ENCODE measurements at regions not wholly inside any gene's neighbourhood (a gene's known extent, or its start where the extent isn't known, plus 50 kb on each side); places are given as distances from the start of the nearest gene placed in this dataset.
"Not testable (repeated sequence)": the region's sequence is repeated elsewhere in the genome, so short reads cannot be mapped to it uniquely, and the experiment has no call there.

GRCh38 chr9:18032636-18033035 is 441.3 kb upstream of the ADAMTSL1 start:
- DNase-seq (ENCODE audit: low read depth in 2 of 2), result no peak

GRCh38 chr9:18036422-18037187 is 437.3 kb upstream of the ADAMTSL1 start:
- no peak for DNase-seq (ENCODE audit: low read depth in 2 of 2)

- no peak for DNase-seq (ENCODE audit: low read depth in 2 of 2)
These were observed 436.0 kb upstream of the ADAMTSL1 start for GRCh38 chr9:18037981-18038380.

GRCh38 chr9:18040327-18040726 is 433.6 kb upstream of the ADAMTSL1 start:
- DNase-seq (ENCODE audit: low read depth in 2 of 2), result no peak

GRCh38 chr9:18043978-18044377 is 430.0 kb upstream of the ADAMTSL1 start:
- no peak for DNase-seq (ENCODE audit: low read depth in 2 of 2)

GRCh38 chr9:18045326-18045725 is 428.6 kb upstream of the ADAMTSL1 start:
- no peak for DNase-seq (ENCODE audit: low read depth in 2 of 2)

GRCh38 chr9:18046068-18046467 is 427.9 kb upstream of the ADAMTSL1 start:
- no peak for DNase-seq (ENCODE audit: low read depth in 2 of 2)

GRCh38 chr9:18051638-18052037 is 422.3 kb upstream of the ADAMTSL1 start:
- DNase-seq (ENCODE audit: low read depth in 2 of 2), result no peak

- no peak for DNase-seq (ENCODE audit: low read depth in 2 of 2)
These were observed 421.9 kb upstream of the ADAMTSL1 start for GRCh38 chr9:18052060-18052459.

GRCh38 chr9:18056269-18056992 is 417.5 kb upstream of the ADAMTSL1 start:
- DNase-seq (ENCODE audit: low read depth in 2 of 2), result no peak

GRCh38 chr9:18056993-18057369 is 417.0 kb upstream of the ADAMTSL1 start:
- no peak for DNase-seq (ENCODE audit: low read depth in 2 of 2)

GRCh38 chr9:18058564-18059442 is 415.1 kb upstream of the ADAMTSL1 start:
- DNase-seq (ENCODE audit: low read depth in 2 of 2), result no peak

GRCh38 chr9:18059447-18059846 is 414.5 kb upstream of the ADAMTSL1 start:
- DNase-seq (ENCODE audit: low read depth in 2 of 2), result no peak

- no peak for DNase-seq (ENCODE audit: low read depth in 2 of 2)
These were observed 413.6 kb upstream of the ADAMTSL1 start for GRCh38 chr9:18060269-18060934.

GRCh38 chr9:18061332-18061731 is 412.6 kb upstream of the ADAMTSL1 start:
- DNase-seq (ENCODE audit: low read depth in 2 of 2), result no peak

GRCh38 chr9:18061856-18062255 is 412.1 kb upstream of the ADAMTSL1 start:
- no peak for DNase-seq (ENCODE audit: low read depth in 2 of 2)

GRCh38 chr9:18063856-18064390 is 410.0 kb upstream of the ADAMTSL1 start:
- DNase-seq (ENCODE audit: low read depth in 2 of 2), result no peak

- DNase-seq (ENCODE audit: low read depth in 2 of 2), result not testable (repeated sequence)
These were observed 407.3 kb upstream of the ADAMTSL1 start for GRCh38 chr9:18066608-18067007.

GRCh38 chr9:18067548-18068120 is 406.3 kb upstream of the ADAMTSL1 start:
- no peak for DNase-seq (ENCODE audit: low read depth in 2 of 2)

GRCh38 chr9:18068900-18069299 is 405.1 kb upstream of the ADAMTSL1 start:
- DNase-seq (ENCODE audit: low read depth in 2 of 2), result no peak

- DNase-seq (ENCODE audit: low read depth in 2 of 2), result no peak
These were observed 402.3 kb upstream of the ADAMTSL1 start for GRCh38 chr9:18071651-18072060.
